T-cell (primary cell): ENCODE measurements at regions not wholly inside any gene's neighbourhood (a gene's known extent, or its start where the extent isn't known, plus 50 kb on each side); places are given as distances from the start of the nearest gene placed in this dataset.
"Not testable (repeated sequence)": the region's sequence is repeated elsewhere in the genome, so short reads cannot be mapped to it uniquely, and the experiment has no call there.

Source experiments
- ATAC-seq, 4 experiments: fragments of 200-7000 bp in 3 of 4; fragments of 150-1000 bp in 1 of 4; cut with Tn5 transposase; replicated peaks in 1 of 4; 1 replicate in 3 of 4; 2 replicates in 1 of 4; pipeline ENCODE4 v1.10.0; 2021; ENCODE audit warnings: moderate library complexity in 3 of 4, mild to moderate bottlenecking in 2 of 4, moderate number of reproducible peaks in 1 of 4
- CTCF ChIA-PET, 2 donors: fragments of 300-600 bp; sonication (Branson Sonifier 250); formaldehyde crosslinking; loops; one replicate each; lab custom pipeline; 2022; ENCODE audit warnings: antibody characterized with exemption in 2 of 2; lab: Charles Lee
- POLR2A ChIA-PET, 2 donors: fragments of 300-600 bp; sonication (Branson Sonifier 250); formaldehyde crosslinking; loops; one replicate each; lab custom pipeline; 2022; ENCODE audit warnings: antibody characterized with exemption in 2 of 2; lab: Charles Lee
- DNase-seq, 35 experiments: peaks; one replicate each; pipeline versions ENCODE4 v3.0.0 to v3.0.0-alpha.2; 2013 to 2023
- H3K27ac ChIP-seq: one replicate; pipeline ENCODE4 v1.5.1; 2013; ENCODE audit warnings: low read length
- H3K27me3 ChIP-seq, 2 experiments: replicated peaks in 1 of 2; 1 replicate in 1 of 2; 2 replicates in 1 of 2; pipeline versions ENCODE4 v1.6.1 to v1.7.0; 2013; ENCODE audit warnings: low read length in 1 of 2, mixed read lengths in 1 of 2; ENCODE audit not compliant: control insufficient read depth in 2 of 2, insufficient read depth in 2 of 2; ENCODE audit errors: extremely low read depth in 1 of 2
- H3K36me3 ChIP-seq, 2 donors: 1 replicate in 1 of 2; 2 replicates in 1 of 2; pipeline versions ENCODE4 v1.6.1 to v1.7.0; 2013; ENCODE audit warnings: low read length in 1 of 2; ENCODE audit not compliant: control insufficient read depth in 2 of 2, insufficient read depth in 1 of 2; ENCODE audit errors: extremely low read depth in 1 of 2
- H3K4me1 ChIP-seq, 2 experiments: 1 replicate in 1 of 2; 2 replicates in 1 of 2; pipeline versions ENCODE4 v1.6.1 to v1.7.0; 2013; ENCODE audit warnings: low read length in 2 of 2, mixed read lengths in 1 of 2; ENCODE audit not compliant: insufficient read depth in 2 of 2, control insufficient read depth in 1 of 2; ENCODE audit errors: extremely low read depth in 1 of 2
- H3K4me3 ChIP-seq, 2 donors: 1 replicate in 1 of 2; 2 replicates in 1 of 2; pipeline versions ENCODE4 v1.5.1 to v1.7.0; 2013; ENCODE audit warnings: mild to moderate bottlenecking in 2 of 2, low read length in 1 of 2, moderate library complexity in 1 of 2; ENCODE audit not compliant: control insufficient read depth in 1 of 2; ENCODE audit errors: extremely low read depth in 1 of 2
- H3K9me3 ChIP-seq: 2 replicates; pipeline ENCODE4 v1.7.0; 2013
- H3K27ac Mint-ChIP-seq, 2 donors: one replicate each; pipeline ENCODE4 v1.8.0; 2020 to 2021; ENCODE audit warnings: mild to moderate bottlenecking in 2 of 2, mixed read lengths in 2 of 2
- H3K27me3 Mint-ChIP-seq, 2 donors: one replicate each; pipeline ENCODE4 v1.8.0; 2021 to 2022; ENCODE audit warnings: mixed read lengths in 2 of 2
- H3K36me3 Mint-ChIP-seq: one replicate; pipeline ENCODE4 v1.8.0; 2021; ENCODE audit warnings: mixed read lengths
- H3K4me1 Mint-ChIP-seq, 3 donors: one replicate each; pipeline ENCODE4 v1.8.0; 2020 to 2022; ENCODE audit warnings: mixed read lengths in 3 of 3, mild to moderate bottlenecking in 1 of 3
- H3K4me3 Mint-ChIP-seq, 3 donors: one replicate each; pipeline ENCODE4 v1.8.0; 2020 to 2022; ENCODE audit warnings: mild to moderate bottlenecking in 3 of 3, mixed read lengths in 3 of 3, moderate library complexity in 3 of 3
- H3K9me3 Mint-ChIP-seq, 3 donors: one replicate each; pipeline ENCODE4 v1.8.0; 2020 to 2022; ENCODE audit warnings: mixed read lengths in 3 of 3
- WGBS: methylation state at CpG from one replicate; pipeline ENCODE4 v1.1.5; 2013; ENCODE audit warnings: missing lambda C conversion rate; ENCODE audit not compliant: insufficient coverage; 5-methylcytosine and 5-hydroxymethylcytosine counted together

GRCh38 chr9:19895006-19895405 is 106.2 kb upstream of the SLC24A2 start:
- Histone ChIP-seq H3K27ac (no peak overlapping the region), H3K36me3 (no peaks in the 10 kb centered on the region), H3K9me3 (no peaks in the 10 kb centered on the region), H3K27me3 (no peaks in the 10 kb centered on the region), H3K4me3 (no peak overlapping the region), H3K4me1 (no peaks in the 10 kb centered on the region)
- Mint-ChIP-seq H3K36me3 (no peaks in the 10 kb centered on the region), H3K9me3 (no peaks in the 10 kb centered on the region), H3K4me3 (no peak overlapping the region), H3K27me3 (peaks cover 2 to 4% of the 10 kb centered on the region in 2 donors), H3K27ac (no peak overlapping the region), H3K4me1 (no peaks in the 10 kb centered on the region)
- CTCF ChIA-PET = interaction anchor here in 1 of 2 donors (0.7 kb wide), 1 partner anchor 188 kb away, joined by 4 read pairs; no protein-coding TSS in a partner anchor
- WGBS = no CpG with 5 or more reads among the region's 3 CpGs
- no peak for ATAC-seq
- DNase-seq = no peak
- POLR2A ChIA-PET = interaction anchor here in 1 of 2 donors (0.6 kb wide), 1 partner anchor 81 kb away, joined by 3 read pairs; no protein-coding TSS in a partner anchor

GRCh38 chr9:19885608-19886007 is 96.8 kb upstream of the SLC24A2 start:
- no peak overlapping the region for H3K27ac ChIP-seq

GRCh38 chr9:19879062-19879461 is 90.2 kb upstream of the SLC24A2 start:
- H3K4me1 ChIP-seq = no peaks in the 10 kb centered on the region
- POLR2A ChIA-PET = no interaction called here
- peaks cover 13 to 27% of the 10 kb centered on the region in 2 donors for H3K27me3 Mint-ChIP-seq
- H3K36me3 Mint-ChIP-seq = no peaks in the 10 kb centered on the region
- no peaks in the 10 kb centered on the region for H3K9me3 ChIP-seq
- H3K9me3 Mint-ChIP-seq = peaks cover 0 to 3% (median 0%) of the 10 kb centered on the region in 3 donors
- no peak overlapping the region for H3K4me3 ChIP-seq
- 67% methylated on average over 1 of the region's 2 CpGs for WGBS
- DNase-seq (no peak), ATAC-seq (no peak)
- no peaks in the 10 kb centered on the region for H3K27me3 ChIP-seq
- no peaks in the 10 kb centered on the region for H3K36me3 ChIP-seq
- CTCF ChIA-PET = no interaction called here
- no peak overlapping the region for H3K27ac ChIP-seq
- no peak overlapping the region for H3K27ac Mint-ChIP-seq
- no peak overlapping the region for H3K4me3 Mint-ChIP-seq
- no peaks in the 10 kb centered on the region for H3K4me1 Mint-ChIP-seq

More at GRCh38 chr9:19885608-19886007, 96.8 kb upstream of the SLC24A2 start:
- ATAC-seq (no peak), DNase-seq (no peak)
- no peaks in the 10 kb centered on the region for H3K4me1 ChIP-seq
- no peaks in the 10 kb centered on the region for H3K4me1 Mint-ChIP-seq
- H3K27me3 Mint-ChIP-seq = peaks cover 0 to 18% of the 10 kb centered on the region in 2 donors
- peaks cover 3 to 4% (median 4%) of the 10 kb centered on the region in 3 donors for H3K9me3 Mint-ChIP-seq
- no peaks in the 10 kb centered on the region for H3K36me3 ChIP-seq
- H3K36me3 Mint-ChIP-seq = no peaks in the 10 kb centered on the region
- POLR2A ChIA-PET = no interaction called here
- no peaks in the 10 kb centered on the region for H3K9me3 ChIP-seq
- 90% methylated on average over 2 of the region's 4 CpGs for WGBS
- CTCF ChIA-PET = no interaction called here
- H3K4me3 Mint-ChIP-seq = no peak overlapping the region
- H3K27me3 ChIP-seq = no peaks in the 10 kb centered on the region
- no peak overlapping the region for H3K27ac Mint-ChIP-seq
- no peak overlapping the region for H3K4me3 ChIP-seq

- 65% methylated on average over 2 of the region's 3 CpGs for WGBS
- no peaks in the 10 kb centered on the region for H3K36me3 Mint-ChIP-seq
- no peak for ATAC-seq
- H3K4me1 ChIP-seq = no peaks in the 10 kb centered on the region
- no peak overlapping the region for H3K4me3 ChIP-seq
- DNase-seq = no peak
- H3K27me3 Mint-ChIP-seq = peaks cover 19 to 24% of the 10 kb centered on the region in 2 donors
- H3K27me3 ChIP-seq = no peaks in the 10 kb centered on the region
- H3K9me3 ChIP-seq = no peaks in the 10 kb centered on the region
- H3K27ac Mint-ChIP-seq = no peak overlapping the region
- ChIA-PET POLR2A (interaction anchor here in 1 of 2 donors (0.6 kb wide), 1 partner anchor 66 kb away, joined by 3 read pairs; no protein-coding TSS in a partner anchor), CTCF (no interaction called here)
- H3K9me3 Mint-ChIP-seq = peaks cover 0 to 17% (median 12%) of the 10 kb centered on the region in 3 donors
- H3K27ac ChIP-seq = no peak overlapping the region
- H3K36me3 ChIP-seq = no peaks in the 10 kb centered on the region
- H3K4me1 Mint-ChIP-seq = no peaks in the 10 kb centered on the region
- H3K4me3 Mint-ChIP-seq = no peak overlapping the region
Measured at GRCh38 chr9:19876569-19877316, 87.9 kb upstream of the SLC24A2 start.

GRCh38 chr9:19875291-19875920 is 86.6 kb upstream of the SLC24A2 start:
- peaks cover 18 to 22% of the 10 kb centered on the region in 2 donors for H3K27me3 Mint-ChIP-seq
- CTCF ChIA-PET = interaction anchor here in 1 of 2 donors (0.6 kb wide), 1 partner anchor 1070 kb away, joined by 4 read pairs; no protein-coding TSS in a partner anchor
- H3K36me3 Mint-ChIP-seq = no peaks in the 10 kb centered on the region
- DNase-seq (no peak), ATAC-seq (no peak)
- H3K9me3 Mint-ChIP-seq = peaks cover 8 to 29% (median 15%) of the 10 kb centered on the region in 3 donors
- no peaks in the 10 kb centered on the region for H3K4me1 Mint-ChIP-seq
- Histone ChIP-seq H3K4me1 (no peaks in the 10 kb centered on the region), H3K4me3 (no peak overlapping the region), H3K27ac (no peak overlapping the region), H3K36me3 (no peaks in the 10 kb centered on the region), H3K9me3 (no peaks in the 10 kb centered on the region), H3K27me3 (no peaks in the 10 kb centered on the region)
- POLR2A ChIA-PET = no interaction called here
- H3K27ac Mint-ChIP-seq = no peak overlapping the region
- WGBS = 82% methylated on average over 2 of the region's 5 CpGs
- no peak overlapping the region for H3K4me3 Mint-ChIP-seq

GRCh38 chr9:19873188-19873587 is 84.4 kb upstream of the SLC24A2 start:
- H3K9me3 ChIP-seq, H3K36me3 Mint-ChIP-seq, H3K27ac Mint-ChIP-seq, H3K4me1 ChIP-seq, H3K27me3 ChIP-seq, POLR2A ChIA-PET, CTCF ChIA-PET, H3K4me3 Mint-ChIP-seq, ATAC-seq, H3K4me1 Mint-ChIP-seq, DNase-seq, H3K4me3 ChIP-seq, H3K27ac ChIP-seq, H3K36me3 ChIP-seq: not testable (repeated sequence)
- H3K9me3 Mint-ChIP-seq = peaks cover 12 to 35% (median 13%) of the 10 kb centered on the region in 3 donors
- 87% methylated on average over 2 of the region's 2 CpGs for WGBS
- H3K27me3 Mint-ChIP-seq = peaks cover 15 to 20% of the 10 kb centered on the region in 2 donors
